H9 (cell line): ENCODE measurements at regions not wholly inside any gene's neighbourhood (a gene's known extent, or its start where the extent isn't known, plus 50 kb on each side); places are given as distances from the start of the nearest gene placed in this dataset.

Source experiments
- DNase-seq: peaks from one replicate; pipeline ENCODE4 v3.0.0-alpha.2; 2017
- H2AFZ ChIP-seq: one replicate; pipeline ENCODE4 v1.6.1; 2013; ENCODE audit warnings: mild to moderate bottlenecking, low read length, control low read depth, moderate library complexity
- H2AK5ac ChIP-seq: 2 replicates; pipeline ENCODE4 v1.6.1; 2013; ENCODE audit warnings: low read length, control low read depth, mixed read lengths; ENCODE audit not compliant: insufficient read length
- H2BK120ac ChIP-seq: one replicate; pipeline ENCODE4 v1.6.1; 2013; ENCODE audit warnings: low read depth, mild to moderate bottlenecking, low read length, control low read depth, inconsistent platforms; ENCODE audit not compliant: poor library complexity, severe bottlenecking
- H2BK12ac ChIP-seq: 2 replicates; pipeline ENCODE4 v1.6.1; 2013; ENCODE audit warnings: low read length, control low read depth, mixed read lengths, low read depth; ENCODE audit not compliant: insufficient read length
- H2BK15ac ChIP-seq: 2 replicates; pipeline ENCODE4 v1.6.1; 2013; ENCODE audit warnings: low read depth, low read length, control low read depth
- H2BK20ac ChIP-seq: one replicate; pipeline ENCODE4 v1.6.1; 2013; ENCODE audit warnings: low read depth, mild to moderate bottlenecking, low read length, control low read depth, inconsistent platforms; ENCODE audit not compliant: poor library complexity, severe bottlenecking
- H2BK5ac ChIP-seq: 2 replicates; pipeline ENCODE4 v1.6.1; 2013; ENCODE audit warnings: low read length, control low read depth, mixed read lengths; ENCODE audit not compliant: insufficient read length
- H3K14ac ChIP-seq: 2 replicates; pipeline ENCODE4 v1.6.1; 2013; ENCODE audit warnings: low read length, control low read depth; ENCODE audit not compliant: insufficient read depth
- H3K18ac ChIP-seq: 2 replicates; pipeline ENCODE4 v1.6.1; 2013; ENCODE audit warnings: low read depth, mild to moderate bottlenecking, mixed read lengths, low read length, control low read depth; ENCODE audit not compliant: insufficient read length
- H3K23ac ChIP-seq: 2 replicates; pipeline ENCODE4 v1.6.1; 2013; ENCODE audit warnings: low read length, control low read depth, mixed read lengths, low read depth; ENCODE audit not compliant: insufficient read length
- H3K23me2 ChIP-seq: 2 replicates; pipeline ENCODE4 v1.6.1; 2013; ENCODE audit warnings: low read depth, mild to moderate bottlenecking, mixed read lengths, low read length, control low read depth; ENCODE audit not compliant: insufficient read length, poor library complexity, severe bottlenecking
- H3K27ac ChIP-seq: 2 replicates; pipeline ENCODE4 v1.5.1; 2013; ENCODE audit warnings: low read length, control low read depth, mixed read lengths, low read depth; ENCODE audit not compliant: insufficient read length
- H3K27me3 ChIP-seq: 2 replicates; pipeline ENCODE4 v1.6.1; 2013; ENCODE audit warnings: low read length, control low read depth, inconsistent platforms; ENCODE audit not compliant: insufficient read depth
- H3K4ac ChIP-seq: 2 replicates; pipeline ENCODE4 v1.6.1; 2013; ENCODE audit warnings: low read depth, mild to moderate bottlenecking, control low read depth, inconsistent platforms, low read length, moderate library complexity
- H3K4me1 ChIP-seq: 2 replicates; pipeline ENCODE4 v1.6.1; 2013; ENCODE audit warnings: low read length, control low read depth, inconsistent platforms; ENCODE audit not compliant: insufficient read depth
- H3K4me2 ChIP-seq: 2 replicates; pipeline ENCODE4 v1.6.1; 2013; ENCODE audit warnings: low read length, control low read depth, mixed read lengths; ENCODE audit not compliant: insufficient read length, insufficient read depth
- H3K56ac ChIP-seq: 2 replicates; pipeline ENCODE4 v1.6.1; 2013; ENCODE audit warnings: low read depth, mild to moderate bottlenecking, mixed read lengths, low read length, control low read depth; ENCODE audit not compliant: insufficient read length
- H3K79me1 ChIP-seq: 2 replicates; pipeline ENCODE4 v1.6.1; 2013; ENCODE audit warnings: low read depth, mild to moderate bottlenecking, moderate library complexity, low read length, control low read depth, inconsistent platforms; ENCODE audit not compliant: insufficient read depth, poor library complexity, severe bottlenecking
- H3K79me2 ChIP-seq: 2 replicates; pipeline ENCODE4 v1.6.1; 2013; ENCODE audit warnings: low read length, control low read depth, inconsistent platforms; ENCODE audit not compliant: insufficient read depth
- H3K9ac ChIP-seq: 2 replicates; pipeline ENCODE4 v1.6.1; 2013; ENCODE audit warnings: low read length, control low read depth, mixed read lengths; ENCODE audit not compliant: insufficient read length; ENCODE audit errors: extremely low read depth
- H3K9me3 ChIP-seq: one replicate; pipeline ENCODE4 v1.6.1; 2013; ENCODE audit warnings: low read depth, low read length, inconsistent platforms; ENCODE audit not compliant: control insufficient read depth
- H3T11ph ChIP-seq: one replicate; pipeline ENCODE4 v1.6.1; 2013; ENCODE audit warnings: mild to moderate bottlenecking, low read length, control low read depth, inconsistent platforms
- H4K20me1 ChIP-seq: one replicate; pipeline ENCODE4 v1.6.1; 2013; ENCODE audit not compliant: control insufficient read depth, insufficient read length, insufficient read depth
- H4K5ac ChIP-seq: 2 replicates; pipeline ENCODE4 v1.6.1; 2013; ENCODE audit warnings: low read depth, mild to moderate bottlenecking, mixed read lengths, low read length, control low read depth; ENCODE audit not compliant: insufficient read length
- H4K8ac ChIP-seq: replicated peaks from 2 replicates; pipeline ENCODE4 v1.6.1; 2013; ENCODE audit warnings: low read length, control low read depth, mixed read lengths, low read depth; ENCODE audit not compliant: insufficient read length
- H4K91ac ChIP-seq: 2 replicates; pipeline ENCODE4 v1.6.1; 2013; ENCODE audit warnings: low read depth, mild to moderate bottlenecking, moderate library complexity, mixed read lengths, low read length, control low read depth; ENCODE audit not compliant: insufficient read length
- H3K27ac Mint-ChIP-seq, 3 experiments: 2 replicates in 2 of 3; 3 replicates in 1 of 3; pipeline ENCODE4 v1.8.0; 2020 to 2021; ENCODE audit warnings: mixed read lengths in 3 of 3, mild to moderate bottlenecking in 1 of 3, moderate library complexity in 1 of 3
- H3K27me3 Mint-ChIP-seq: 2 replicates; pipeline ENCODE4 v1.8.0; 2021; ENCODE audit warnings: low read depth, mild to moderate bottlenecking, moderate library complexity, mixed read lengths
- H3K36me3 Mint-ChIP-seq, 3 experiments: 2 replicates in 2 of 3; 3 replicates in 1 of 3; pipeline ENCODE4 v1.8.0; 2020 to 2021; ENCODE audit warnings: low read depth in 3 of 3, mixed read lengths in 3 of 3; ENCODE audit not compliant: insufficient read depth in 1 of 3
- H3K4me1 Mint-ChIP-seq, 2 experiments: 2 replicates each; pipeline ENCODE4 v1.8.0; 2020; ENCODE audit warnings: mixed read lengths in 2 of 2
- H3K4me3 Mint-ChIP-seq, 2 experiments: 2 replicates in 1 of 2; 3 replicates in 1 of 2; pipeline ENCODE4 v1.8.0; 2020 to 2021; ENCODE audit warnings: mild to moderate bottlenecking in 2 of 2, mixed read lengths in 2 of 2, moderate library complexity in 1 of 2
- H3K9me3 Mint-ChIP-seq, 2 experiments: 2 replicates in 1 of 2; 3 replicates in 1 of 2; pipeline ENCODE4 v1.8.0; 2020; ENCODE audit warnings: mild to moderate bottlenecking in 2 of 2, mixed read lengths in 2 of 2, moderate library complexity in 1 of 2
- WGBS: extraction: QIAGEN DNeasy Blood & Tissue Kit; methylation state at CpG from one replicate; pipeline ENCODE4 v1.1.7; 2013; ENCODE audit warnings: missing lambda C conversion rate, low lambda C conversion rate, mixed read lengths; ENCODE audit not compliant: insufficient read length; ENCODE audit errors: extremely low coverage; 5-methylcytosine and 5-hydroxymethylcytosine counted together
- TF ChIP-seq, protein P1 (sequence below): fragments of 200-600 bp; sonication (generic); conservative IDR thresholded peaks from 3 replicates; pipeline ENCODE4 v1.8.0; 2021; ENCODE audit warnings: antibody characterized with exemption, mild to moderate bottlenecking

DNA sequence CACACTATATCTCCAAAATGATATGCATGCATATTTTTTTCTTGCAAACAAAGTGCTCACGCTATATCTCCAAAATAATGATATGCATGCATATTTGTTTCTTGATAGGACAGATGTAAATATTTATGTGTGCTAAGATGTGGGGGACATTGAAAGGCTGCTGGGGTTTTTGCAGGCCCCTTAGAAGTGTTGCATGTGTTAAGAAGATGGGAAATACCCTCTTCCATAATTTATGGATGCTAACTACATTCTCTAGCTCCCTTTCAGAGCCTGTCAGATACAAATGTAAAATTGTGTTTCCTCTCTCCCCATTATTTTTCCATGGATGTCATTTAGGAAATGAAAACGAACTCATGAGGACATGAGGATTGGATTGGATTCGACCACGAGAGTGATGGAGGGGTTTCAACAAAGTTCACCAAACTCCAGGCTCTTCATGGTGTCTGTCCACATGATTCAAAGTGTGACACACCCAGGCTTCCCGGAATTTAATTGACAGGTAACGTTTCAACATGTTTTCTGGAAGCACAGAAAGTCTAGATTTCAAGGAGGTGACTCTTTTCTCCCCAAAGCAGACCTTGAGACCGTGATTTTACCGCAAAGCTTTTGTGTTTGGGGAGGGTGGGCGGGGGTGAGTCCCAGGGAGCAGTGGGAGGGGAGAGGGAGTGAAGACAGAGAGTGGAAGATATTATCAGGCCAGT is 94.4 kb upstream of the CD99 start:
- Histone ChIP-seq H3K9ac (no peak overlapping the region), H2BK15ac (no peak overlapping the region), H3K18ac (no peak overlapping the region), H3K9me3 (no peaks in the 10 kb centered on the region), H3K23me2 (no peaks in the 10 kb centered on the region), H2AFZ (no peak overlapping the region), H2BK20ac (no peak overlapping the region), H3K56ac (no peak overlapping the region), H3K27me3 (no peaks in the 10 kb centered on the region), H2BK5ac (no peak overlapping the region), H3K14ac (no peak overlapping the region), H3K79me1 (no peaks in the 10 kb centered on the region), H3K4ac (no peak overlapping the region), H3K27ac (no peak overlapping the region), H3K79me2 (no peaks in the 10 kb centered on the region), H3K23ac (no peak overlapping the region), H2BK120ac (no peak overlapping the region), H4K91ac (no peak overlapping the region), H2AK5ac (no peak overlapping the region), H4K20me1 (no peaks in the 10 kb centered on the region), H3T11ph (no peak overlapping the region), H3K4me1 (peaks cover 3% of the 10 kb centered on the region; the same call in 1 of the 2 replicates), H4K8ac (no peak overlapping the region), H4K5ac (no peak overlapping the region), H3K4me2 (no peak overlapping the region), H2BK12ac (no peak overlapping the region)
- no CpG with 5 or more reads among the region's 9 CpGs for WGBS
- Mint-ChIP-seq H3K36me3 (peaks cover 6 to 23% (median 22%) of the 10 kb centered on the region in 3 experiments), H3K27me3 (no peaks in the 10 kb centered on the region), H3K27ac (no peak overlapping the region), H3K4me1 (peaks cover 17 to 20% of the 10 kb centered on the region in 2 experiments), H3K9me3 (no peaks in the 10 kb centered on the region; a peak in 1 of 5 replicates), H3K4me3 (no peak overlapping the region)
- no peak for DNase-seq
- TF ChIP-seq, protein P1, sequence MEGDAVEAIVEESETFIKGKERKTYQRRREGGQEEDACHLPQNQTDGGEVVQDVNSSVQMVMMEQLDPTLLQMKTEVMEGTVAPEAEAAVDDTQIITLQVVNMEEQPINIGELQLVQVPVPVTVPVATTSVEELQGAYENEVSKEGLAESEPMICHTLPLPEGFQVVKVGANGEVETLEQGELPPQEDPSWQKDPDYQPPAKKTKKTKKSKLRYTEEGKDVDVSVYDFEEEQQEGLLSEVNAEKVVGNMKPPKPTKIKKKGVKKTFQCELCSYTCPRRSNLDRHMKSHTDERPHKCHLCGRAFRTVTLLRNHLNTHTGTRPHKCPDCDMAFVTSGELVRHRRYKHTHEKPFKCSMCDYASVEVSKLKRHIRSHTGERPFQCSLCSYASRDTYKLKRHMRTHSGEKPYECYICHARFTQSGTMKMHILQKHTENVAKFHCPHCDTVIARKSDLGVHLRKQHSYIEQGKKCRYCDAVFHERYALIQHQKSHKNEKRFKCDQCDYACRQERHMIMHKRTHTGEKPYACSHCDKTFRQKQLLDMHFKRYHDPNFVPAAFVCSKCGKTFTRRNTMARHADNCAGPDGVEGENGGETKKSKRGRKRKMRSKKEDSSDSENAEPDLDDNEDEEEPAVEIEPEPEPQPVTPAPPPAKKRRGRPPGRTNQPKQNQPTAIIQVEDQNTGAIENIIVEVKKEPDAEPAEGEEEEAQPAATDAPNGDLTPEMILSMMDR, result no peak
